Esophagus squamous epithelium (tissue), 5 donors: ENCODE measurements at regions not wholly inside any gene's neighbourhood (a gene's known extent, or its start where the extent isn't known, plus 50 kb on each side); places are given as distances from the start of the nearest gene placed in this dataset.

Experiments
- DNase-seq: peaks from one replicate; lab custom pipeline; 2025; lab: John Stamatoyannopoulos, UW
- H3K27ac ChIP-seq, 4 donors: fragments of 200-600 bp; sonication (generic); one replicate each; pipeline ENCODE4 v1.5.1; 2016 to 2019; ENCODE audit warnings: mild to moderate bottlenecking in 1 of 4
- H3K27me3 ChIP-seq, 4 donors: fragments of 200-600 bp; sonication (generic); 1 replicate in 3 of 4; 2 replicates in 1 of 4; pipeline versions ENCODE4 v1.5.1 to v1.6.0; 2017 to 2021; ENCODE audit warnings: antibody characterized with exemption in 1 of 4
- H3K36me3 ChIP-seq, 3 donors: fragments of 200-600 bp; sonication (generic); one replicate each; pipeline ENCODE4 v1.5.1; 2016 to 2019
- H3K4me1 ChIP-seq, 3 donors: fragments of 200-600 bp; sonication (generic); one replicate each; pipeline ENCODE4 v1.5.1; 2017 to 2019
- H3K4me3 ChIP-seq, 4 donors: fragments of 200-600 bp; sonication (generic); 1 replicate in 3 of 4; 2 replicates in 1 of 4; pipeline ENCODE4 v1.5.1; 2016 to 2019; ENCODE audit warnings: mild to moderate bottlenecking in 2 of 4, moderate library complexity in 1 of 4
- H3K9me3 ChIP-seq, 3 donors: fragments of 200-600 bp; sonication (generic); one replicate each; pipeline ENCODE4 v1.5.1; 2016 to 2019
- CTCF ChIP-seq, 6 experiments: fragments of 450-650 bp in 4 of 6; fragments of 200-600 bp in 2 of 6; sonication (generic) in 2 of 6; IDR thresholded peaks; one replicate each; pipeline ENCODE4 v1.5.1; 2016 to 2019; ENCODE audit warnings: antibody characterized with exemption in 6 of 6, mild to moderate bottlenecking in 4 of 6, moderate library complexity in 4 of 6
- POLR2A ChIP-seq, 4 donors: fragments of 450-650 bp; IDR thresholded peaks; one replicate each; pipeline ENCODE4 v1.6.1; 2017; ENCODE audit warnings: antibody characterized with exemption in 4 of 4, mild to moderate bottlenecking in 4 of 4, moderate library complexity in 3 of 4
- WGBS, 2 donors: methylation state at CpG; one replicate each; pipeline ENCODE4 v1.1.5; 2018; 5-methylcytosine and 5-hydroxymethylcytosine counted together
- intact Hi-C: fragments of 100-400 bp; cut with DNase I; formaldehyde crosslinking; loops from one replicate; pipeline ENCODE4 v1.15.0; 2022
- donor health status: DM: yes; HTN: yes; CAD: no.

DNA sequence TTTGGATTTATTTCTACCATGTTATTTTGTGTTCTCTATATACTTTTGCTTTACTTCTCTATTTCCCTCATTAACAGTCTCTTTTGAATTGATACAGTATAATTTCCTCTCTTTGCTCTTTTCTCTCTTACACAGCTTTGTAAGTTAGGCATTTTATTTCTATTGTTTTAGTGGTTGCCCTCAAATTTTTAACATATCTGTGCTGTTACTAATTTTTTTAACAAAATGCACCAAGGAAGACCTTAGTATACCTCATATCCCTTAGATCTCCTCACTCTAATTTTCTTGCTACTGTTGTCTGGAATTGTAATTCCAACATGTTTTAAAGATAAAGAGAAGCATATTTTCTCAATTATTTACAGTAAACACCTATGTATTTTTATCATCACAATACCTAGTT lies 416.8 kb upstream of the SLC14A2 start:
- no peak overlapping the region for H3K4me3 ChIP-seq
- no peaks in the 10 kb centered on the region for H3K4me1 ChIP-seq
- TF ChIP-seq CTCF (IDR thresholded peaks at IDR 0.05) = no peak
- no peaks in the 10 kb centered on the region for H3K27me3 ChIP-seq
- intact Hi-C loops = no loop called here
- H3K36me3 ChIP-seq = no peaks in the 10 kb centered on the region
- no peaks in the 10 kb centered on the region for H3K9me3 ChIP-seq
- DNase-seq = no peak
- H3K27ac ChIP-seq = no peak overlapping the region

- Histone ChIP-seq H3K4me3 (no peak overlapping the region), H3K27me3 (no peaks in the 10 kb centered on the region), H3K4me1 (no peaks in the 10 kb centered on the region), H3K9me3 (no peaks in the 10 kb centered on the region), H3K27ac (no peak overlapping the region), H3K36me3 (no peaks in the 10 kb centered on the region)
- WGBS, 2 donors = 81 to 85% methylated on average over 2 of the region's 2 CpGs
- TF ChIP-seq CTCF (IDR thresholded peaks at IDR 0.05) (no peak), POLR2A (IDR thresholded peaks at IDR 0.05) (no peak)
- DNase-seq = no peak
- intact Hi-C loops = no loop called here
These were observed 414.2 kb upstream of the SLC14A2 start for GRCh38 chr18:45201029-45201428.

DNA sequence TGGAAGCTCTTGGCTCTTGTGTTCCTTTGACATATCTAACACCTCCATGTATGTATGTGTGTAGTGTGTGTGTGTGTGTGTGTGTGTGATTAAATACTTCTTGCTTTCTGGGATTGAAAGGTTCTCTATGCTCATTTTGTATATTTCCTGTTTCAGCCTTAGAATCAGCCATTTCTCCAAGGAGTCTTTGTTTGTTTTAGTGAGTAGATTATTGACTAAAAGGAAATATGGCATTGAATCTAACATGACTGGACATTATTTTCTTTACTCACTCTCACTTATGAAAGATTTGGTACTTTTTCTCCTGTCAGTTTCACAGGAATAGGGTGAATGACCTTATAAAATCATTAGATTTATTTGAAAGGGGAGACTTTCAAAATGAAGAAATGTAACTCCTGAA lies 413.8 kb upstream of the SLC14A2 start:
- Histone ChIP-seq H3K9me3 (no peaks in the 10 kb centered on the region), H3K4me1 (no peaks in the 10 kb centered on the region), H3K27me3 (no peaks in the 10 kb centered on the region), H3K27ac (no peak overlapping the region), H3K4me3 (no peak overlapping the region), H3K36me3 (no peaks in the 10 kb centered on the region)
- TF ChIP-seq CTCF (IDR thresholded peaks at IDR 0.05) (no peak), POLR2A (IDR thresholded peaks at IDR 0.05) (no peak)
- no peak for DNase-seq
- intact Hi-C loops = no loop called here

DNA sequence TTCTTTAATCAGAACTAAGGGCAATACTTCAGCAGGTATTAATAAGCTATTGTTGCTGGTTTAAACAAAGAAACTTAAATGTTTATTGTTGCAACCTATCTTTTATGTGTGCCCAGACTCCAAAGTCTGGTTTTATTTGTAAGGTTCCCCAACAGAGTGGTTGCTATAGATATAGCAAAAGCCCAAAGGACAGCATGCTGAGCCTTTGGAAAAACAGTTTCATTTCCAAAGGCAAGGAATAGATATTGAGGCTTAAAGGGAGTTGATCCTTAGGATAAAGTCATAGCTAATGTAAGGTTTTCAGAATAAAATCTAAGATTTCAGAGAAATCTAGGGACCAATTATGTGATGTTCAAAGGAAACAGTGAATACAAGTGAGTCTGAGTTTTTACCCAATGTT lies 413.2 kb upstream of the SLC14A2 start:
- DNase-seq = no peak
- Histone ChIP-seq H3K4me1 (no peaks in the 10 kb centered on the region), H3K27me3 (no peaks in the 10 kb centered on the region), H3K4me3 (no peak overlapping the region), H3K9me3 (no peaks in the 10 kb centered on the region), H3K36me3 (no peaks in the 10 kb centered on the region), H3K27ac (no peak overlapping the region)
- TF ChIP-seq POLR2A (IDR thresholded peaks at IDR 0.05) = no peak
- no peak for TF ChIP-seq CTCF (IDR thresholded peaks at IDR 0.05)
- intact Hi-C loops = no loop called here

GRCh38 chr18:45203677-45204076 lies 411.6 kb upstream of the SLC14A2 start:
- Histone ChIP-seq H3K27me3 (no peaks in the 10 kb centered on the region), H3K4me3 (no peak overlapping the region), H3K9me3 (no peaks in the 10 kb centered on the region), H3K36me3 (no peaks in the 10 kb centered on the region), H3K4me1 (no peaks in the 10 kb centered on the region), H3K27ac (no peak overlapping the region)
- DNase-seq = no peak
- intact Hi-C loops = no loop called here
- TF ChIP-seq POLR2A (IDR thresholded peaks at IDR 0.05) (no peak), CTCF (IDR thresholded peaks at IDR 0.05) (no peak)
- 84 to 94% methylated on average over 2 of the region's 2 CpGs for WGBS, 2 donors
